Neural cell (in vitro differentiated cells): ENCODE measurements at regions not wholly inside any gene's neighbourhood (a gene's known extent, or its start where the extent isn't known, plus 50 kb on each side); places are given as distances from the start of the nearest gene placed in this dataset.

Experiments
- H2AFZ ChIP-seq: fragments of 200-600, 300-800 bp; sonication (generic), shearing (Covaris generic); 2 replicates; pipeline ENCODE4 v1.6.0; 2014; ENCODE audit warnings: low read depth, mild to moderate bottlenecking, antibody characterized with exemption, low read length, moderate library complexity
- H3F3A ChIP-seq: fragments of 200-600 bp; shearing (Covaris generic); 2 replicates; pipeline ENCODE4 v1.6.1; 2016; ENCODE audit warnings: mild to moderate bottlenecking, moderate library complexity, mixed read lengths, antibody characterized with exemption, low read length; ENCODE audit not compliant: insufficient read depth, poor library complexity, severe bottlenecking
- H3K27ac ChIP-seq: fragments of 200-600, 300-800 bp; sonication (generic), shearing (Covaris generic); 2 replicates; pipeline ENCODE4 v1.5.1; 2014; ENCODE audit warnings: mild to moderate bottlenecking, low read length, moderate library complexity
- H3K27me3 ChIP-seq: fragments of 300-800, 200-600 bp; sonication (generic), shearing (Covaris generic); 2 replicates; pipeline ENCODE4 v1.6.0; 2014; ENCODE audit warnings: mild to moderate bottlenecking, low read depth, low read length, moderate library complexity; ENCODE audit not compliant: insufficient read depth
- H3K36me3 ChIP-seq: fragments of 300-800, 200-600 bp; sonication (generic), shearing (Covaris generic); 2 replicates; pipeline ENCODE4 v1.5.1; 2014; ENCODE audit warnings: mild to moderate bottlenecking, antibody characterized with exemption, low read length, moderate library complexity; ENCODE audit not compliant: insufficient read depth
- H3K4me2 ChIP-seq: fragments of 300-800, 200-600 bp; sonication (generic), shearing (Covaris generic); 2 replicates; pipeline ENCODE4 v1.6.0; 2014; ENCODE audit warnings: mild to moderate bottlenecking, low read length
- H3K4me3 ChIP-seq: fragments of 300-800, 200-600 bp; sonication (generic), shearing (Covaris generic); 2 replicates; pipeline ENCODE4 v1.5.1; 2014; ENCODE audit warnings: mild to moderate bottlenecking, low read length, moderate library complexity
- H3K79me2 ChIP-seq: fragments of 200-600 bp; shearing (Covaris generic); replicated peaks from 2 replicates; pipeline ENCODE4 v1.6.0; 2014; ENCODE audit warnings: mild to moderate bottlenecking, low read length, moderate library complexity; ENCODE audit not compliant: insufficient read depth
- H3K9ac ChIP-seq: fragments of 300-800, 200-600 bp; sonication (generic), shearing (Covaris generic); 2 replicates; pipeline ENCODE4 v1.6.1; 2016; ENCODE audit warnings: mild to moderate bottlenecking, low read length, mixed read lengths
- H3K9me2 ChIP-seq: fragments of 200-600 bp; shearing (Covaris generic); 2 replicates; pipeline ENCODE4 v1.6.1; 2016; ENCODE audit warnings: mild to moderate bottlenecking, low read length, mixed read lengths; ENCODE audit not compliant: insufficient read depth
- H3K9me3 ChIP-seq: fragments of 200-600, 300-800 bp; sonication (generic), shearing (Covaris generic); 2 replicates; pipeline ENCODE4 v1.6.1; 2016; ENCODE audit warnings: mild to moderate bottlenecking, mixed run types, low read length, moderate library complexity, mixed read lengths
- H4K20me1 ChIP-seq: fragments of 200-600 bp; shearing (Covaris generic); 2 replicates; pipeline ENCODE4 v1.6.1; 2016; ENCODE audit warnings: mild to moderate bottlenecking, mixed run types; ENCODE audit not compliant: insufficient read depth
- CTCF ChIP-seq: fragments of 450-650 bp; IDR thresholded peaks from 2 replicates; pipeline ENCODE4 v1.5.1; 2014; ENCODE audit warnings: antibody characterized with exemption, mild to moderate bottlenecking, moderate library complexity; ENCODE audit not compliant: poor library complexity, severe bottlenecking
- EP300 ChIP-seq: fragments of 450-650 bp; conservative IDR thresholded peaks from 2 replicates; pipeline ENCODE4 v1.6.1; 2014; ENCODE audit warnings: antibody characterized with exemption, mild to moderate bottlenecking, moderate library complexity; ENCODE audit not compliant: poor library complexity, severe bottlenecking
- EZH2 ChIP-seq: fragments of 200-600, 300-800 bp; shearing (Covaris generic), sonication (generic); IDR thresholded peaks from 2 replicates; pipeline ENCODE4 v1.6.1; 2014; ENCODE audit warnings: antibody characterized with exemption, low read length, borderline replicate concordance, mild to moderate bottlenecking; ENCODE audit not compliant: insufficient read depth, poor library complexity, severe bottlenecking
- MXI1 ChIP-seq: fragments of 450-650 bp; conservative IDR thresholded peaks from 2 replicates; pipeline ENCODE4 v1.6.1; 2014; ENCODE audit warnings: antibody characterized with exemption, mild to moderate bottlenecking; ENCODE audit not compliant: poor library complexity, severe bottlenecking
- POLR2AphosphoS5 ChIP-seq: IDR thresholded peaks from 2 replicates; pipeline ENCODE4 v1.6.1; 2012
- RAD21 ChIP-seq: fragments of 450-650 bp; conservative IDR thresholded peaks from 2 replicates; pipeline ENCODE4 v1.6.1; 2014; ENCODE audit warnings: antibody characterized with exemption, mild to moderate bottlenecking, moderate library complexity
- REST ChIP-seq: IDR thresholded peaks from 2 replicates; pipeline ENCODE4 v1.6.1; 2012; ENCODE audit warnings: borderline replicate concordance
- SMC3 ChIP-seq: fragments of 450-650 bp; conservative IDR thresholded peaks from 2 replicates; pipeline ENCODE4 v1.6.1; 2014; ENCODE audit warnings: antibody characterized with exemption, mild to moderate bottlenecking, moderate library complexity; ENCODE audit not compliant: poor library complexity
- TAF1 ChIP-seq: IDR thresholded peaks from 2 replicates; pipeline ENCODE4 v1.6.1; 2012; ENCODE audit warnings: low read depth

- no peaks in the 10 kb centered on the region for H3K9me2 ChIP-seq
- no peak for TF ChIP-seq MXI1
- no peak for TF ChIP-seq EP300
- no peak for TF ChIP-seq CTCF
- TF ChIP-seq EZH2 = no peak
- TF ChIP-seq POLR2AphosphoS5 = no peak
- TF ChIP-seq RAD21 = no peak
- TF ChIP-seq SMC3 = no peak
- no peak for TF ChIP-seq TAF1
- no peak for TF ChIP-seq REST
- H4K20me1 ChIP-seq = no peaks in the 10 kb centered on the region
- H3K36me3 ChIP-seq = no peaks in the 10 kb centered on the region
- no peak overlapping the region for H3K9ac ChIP-seq
- no peak overlapping the region for H3K4me3 ChIP-seq
- H3K9me3 ChIP-seq = peaks cover 3% of the 10 kb centered on the region
- no peak overlapping the region for H3K27ac ChIP-seq
- H3K27me3 ChIP-seq = no peaks in the 10 kb centered on the region
- H3K79me2 ChIP-seq = no peaks in the 10 kb centered on the region
- no peaks in the 10 kb centered on the region for H3F3A ChIP-seq
- H2AFZ ChIP-seq = no peak overlapping the region
- no peak overlapping the region for H3K4me2 ChIP-seq
These were observed 105.3 kb downstream of the BACH1 start for GRCh38 chr21:29403922-29404538.

- no peak for TF ChIP-seq REST
- no peak for TF ChIP-seq EZH2
- TF ChIP-seq EP300 = no peak
- no peak for TF ChIP-seq TAF1
- TF ChIP-seq SMC3 = no peak
- TF ChIP-seq POLR2AphosphoS5 = no peak
- no peak for TF ChIP-seq MXI1
- TF ChIP-seq CTCF = no peak
- TF ChIP-seq RAD21 = no peak
- Histone ChIP-seq H3K27ac (no peak overlapping the region), H4K20me1 (no peaks in the 10 kb centered on the region), H3K9me3 (no peaks in the 10 kb centered on the region), H2AFZ (no peak overlapping the region), H3K9me2 (no peaks in the 10 kb centered on the region), H3K27me3 (no peaks in the 10 kb centered on the region), H3K36me3 (no peaks in the 10 kb centered on the region), H3F3A (no peaks in the 10 kb centered on the region), H3K4me2 (no peak overlapping the region), H3K4me3 (no peak overlapping the region), H3K79me2 (no peaks in the 10 kb centered on the region), H3K9ac (no peak overlapping the region)
These were observed 106.9 kb downstream of the BACH1 start for GRCh38 chr21:29405503-29406122.
